ENCODE measurements at regions not wholly inside any gene's neighbourhood (a gene's known extent, or its start where the extent isn't known, plus 50 kb on each side); places are given as distances from the start of the nearest gene placed in this dataset.

GRCh38 chr11:109229682-109230081 lies 192.3 kb upstream of the C11orf87 start:
- DNase-seq (ENCODE audit: low read depth, low spot score): no peak
- no peak for ATAC-seq
- ChIA-PET POLR2A (no interaction called here), CTCF (no interaction called here), RAD21 (ENCODE audit: low non-redundant PET in 1 of 2, low total read pairs in 2 of 2, uncharacterized antibody in 2 of 2, unreplicated experiment in 2 of 2) (no interaction called here)
- Histone ChIP-seq H3K4me2 (ENCODE audit: low read length) (no peak overlapping the region), H3K9me2 (ENCODE audit: insufficient read depth) (no peaks in the 10 kb centered on the region), H3K27me3 (ENCODE audit: insufficient read depth, low read length) (no peaks in the 10 kb centered on the region), H3K4me1 (ENCODE audit: control insufficient read depth in 1 of 2, insufficient read depth in 2 of 2, low read length in 2 of 2) (no peaks in the 10 kb centered on the region), H2AFZ (ENCODE audit: low read depth, low read length, poor library complexity, severe bottlenecking) (no peak overlapping the region), H3K4me3 (replicated peaks in 1 of 2; ENCODE audit: low read depth in 1 of 2, low read length in 2 of 2) (no peak overlapping the region), H3K9ac (ENCODE audit: low read length) (no peak overlapping the region), H4K20me1 (ENCODE audit: insufficient read depth) (no peaks in the 10 kb centered on the region), H3K79me2 (ENCODE audit: insufficient read depth, low read length) (no peaks in the 10 kb centered on the region), H3K36me3 (ENCODE audit: control insufficient read depth in 1 of 2, insufficient read depth in 2 of 2, low read length in 2 of 2) (no peaks in the 10 kb centered on the region), H3K9me3 (ENCODE audit: control insufficient read depth in 1 of 2, insufficient read depth in 1 of 2, low read depth in 1 of 2, low read length in 2 of 2) (no peaks in the 10 kb centered on the region), H3K27ac (ENCODE audit: low read depth, low read length) (no peak overlapping the region)
- TF ChIP-seq EGR1 (IDR thresholded peaks at IDR 0.05; ENCODE audit: low read depth) (no peak), YY1 (IDR thresholded peaks at IDR 0.05; ENCODE audit: extremely low read depth, insufficient replicate concordance, low read depth, low read length) (no peak), ZNF274 (IDR thresholded peaks at IDR 0.05; ENCODE audit: low read depth, low read length) (no peak), SIN3A (IDR thresholded peaks at IDR 0.05; ENCODE audit: low read depth) (no peak), POLR2AphosphoS5 (IDR thresholded peaks at IDR 0.05; ENCODE audit: low read depth, low read length) (no peak), CEBPB (IDR thresholded peaks at IDR 0.05; ENCODE audit: low read depth) (no peak), CBX3 (IDR thresholded peaks at IDR 0.05; ENCODE audit: low read depth) (no peak), MAX (IDR thresholded peaks at IDR 0.05) (no peak), ZBTB33 (IDR thresholded peaks at IDR 0.05; ENCODE audit: extremely low read depth, insufficient replicate concordance, low read length) (no peak), EZH2phosphoT487 (IDR thresholded peaks at IDR 0.05; ENCODE audit: borderline replicate concordance) (no peak), JUND (IDR thresholded peaks at IDR 0.05) (no peak), SP1 (IDR thresholded peaks at IDR 0.05; ENCODE audit: low read depth) (no peak), ELF1 (IDR thresholded peaks at IDR 0.05; ENCODE audit: borderline replicate concordance, low read depth) (no peak), POLR2A (IDR thresholded peaks at IDR 0.05; ENCODE audit: borderline replicate concordance, extremely low read depth, insufficient read depth, insufficient read length) (no peak), EZH2 (IDR thresholded peaks at IDR 0.05) (no peak), SRF (IDR thresholded peaks at IDR 0.05; ENCODE audit: low read depth) (no peak), ATF3 (IDR thresholded peaks at IDR 0.05) (no peak), FOSL1 (IDR thresholded peaks at IDR 0.05; ENCODE audit: low read depth) (no peak), ZFX (IDR thresholded peaks at IDR 0.05) (no peak)
- intact Hi-C loops (cut with micrococcal nuclease): no loop called here
- BruUV-seq (replicated peaks): no TSS peak
